ENCODE measurements at regions not wholly inside any gene's neighbourhood (a gene's known extent, or its start where the extent isn't known, plus 50 kb on each side); places are given as distances from the start of the nearest gene placed in this dataset.

DNA sequence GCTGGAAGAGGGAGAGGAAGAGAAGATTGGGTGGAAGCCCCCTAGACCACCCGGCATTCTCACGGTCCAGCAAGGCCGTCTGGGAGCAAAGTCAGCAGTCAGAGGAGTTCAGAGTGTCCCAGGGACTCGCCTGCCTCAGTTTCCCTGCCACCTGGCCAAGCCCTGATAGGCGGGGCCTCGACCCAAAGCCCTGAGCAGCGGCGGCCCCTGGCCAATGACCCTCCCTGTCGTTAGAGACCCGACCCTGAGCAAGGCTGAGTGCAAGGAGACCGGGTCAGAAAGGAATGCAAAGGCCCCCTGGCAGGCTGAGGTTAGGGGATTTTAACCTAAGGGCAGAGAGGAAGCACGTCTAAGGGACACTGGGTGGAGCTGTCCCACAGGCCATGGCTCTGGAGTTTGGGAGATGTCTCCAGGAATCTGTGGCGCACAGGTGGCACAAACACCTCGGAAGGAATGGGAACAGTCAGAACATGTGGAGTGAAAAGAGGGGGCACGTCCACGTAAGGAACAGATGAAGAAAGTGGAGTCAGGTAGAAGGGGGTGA, 196.8 kb upstream of the PDE1C start:
- DNase-seq, result no peak

- DNase-seq, result no peak
Measured at GRCh38 chr7:32264702-32265284, 194.6 kb upstream of the PDE1C start.

GRCh38 chr7:32263611-32264010, 193.4 kb upstream of the PDE1C start:
- DNase-seq, result no peak

- DNase-seq, result no peak
Measured at GRCh38 chr7:32262315-32262714, 192.1 kb upstream of the PDE1C start.

- DNase-seq, result no peak
Measured at GRCh38 chr7:32259931-32260596, 189.9 kb upstream of the PDE1C start.

GRCh38 chr7:32258265-32258664, 188.1 kb upstream of the PDE1C start:
- DNase-seq, result no peak

DNA sequence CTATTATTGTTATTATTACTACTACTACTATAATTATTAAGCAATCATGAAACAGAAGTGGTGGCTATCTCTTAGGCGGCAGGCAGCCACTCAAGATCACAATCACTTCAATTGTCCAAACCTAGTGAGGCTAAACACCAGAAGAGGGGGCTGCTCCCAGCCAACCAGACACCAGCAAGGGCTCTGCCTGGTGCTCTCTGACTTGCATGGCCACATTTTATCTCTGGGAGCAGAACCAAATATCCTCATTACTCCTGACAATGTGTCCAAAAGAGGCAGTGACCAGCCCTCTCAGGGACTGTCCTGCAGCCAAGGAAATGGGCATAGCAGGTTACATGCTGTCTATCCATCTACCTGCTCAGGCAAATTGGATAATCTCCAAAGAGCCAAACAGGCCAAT, 187.4 kb upstream of the PDE1C start:
- DNase-seq, result no peak

DNA sequence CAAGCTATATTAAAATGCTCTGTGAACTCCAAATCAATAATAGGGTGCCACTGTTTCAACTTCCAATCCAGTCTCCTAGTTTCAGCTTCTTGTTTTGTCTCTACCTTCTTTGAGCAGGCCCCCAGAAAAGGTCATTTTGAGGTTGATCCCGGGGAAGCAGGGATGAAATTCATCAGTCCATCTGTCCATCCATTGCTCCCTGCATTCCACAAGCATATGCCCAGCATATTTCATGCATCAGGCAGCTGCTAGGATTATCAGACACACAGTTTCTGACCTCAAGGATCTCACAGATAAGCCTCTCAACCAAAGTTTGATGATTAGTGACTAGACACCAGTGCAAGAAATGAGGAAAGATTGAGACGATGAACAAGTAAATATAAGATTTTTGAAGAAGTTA, 186.6 kb upstream of the PDE1C start:
- no peak for DNase-seq

DNA sequence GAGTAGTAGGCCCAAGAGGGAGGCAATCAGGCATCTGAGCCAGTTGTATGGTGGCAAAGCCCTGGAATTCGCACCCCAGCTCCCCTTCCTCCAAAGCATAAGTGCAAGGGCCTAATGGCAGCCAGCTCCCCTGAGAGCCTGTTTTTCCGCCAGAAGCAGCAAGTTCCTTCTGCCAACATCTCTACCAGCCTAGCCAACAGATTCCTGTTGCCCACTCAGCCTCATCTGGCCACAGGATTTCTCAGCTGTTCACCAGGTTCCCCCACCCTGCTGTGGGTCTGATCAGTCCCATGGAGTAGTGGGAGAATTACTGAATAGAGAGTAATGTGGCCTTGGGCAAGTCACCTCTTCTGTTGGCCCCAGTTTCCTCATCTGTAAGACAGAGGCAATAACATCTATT, 186.2 kb upstream of the PDE1C start:
- no peak for DNase-seq

GRCh38 chr7:32255036-32255435, 184.8 kb upstream of the PDE1C start:
- DNase-seq, result no peak

DNA sequence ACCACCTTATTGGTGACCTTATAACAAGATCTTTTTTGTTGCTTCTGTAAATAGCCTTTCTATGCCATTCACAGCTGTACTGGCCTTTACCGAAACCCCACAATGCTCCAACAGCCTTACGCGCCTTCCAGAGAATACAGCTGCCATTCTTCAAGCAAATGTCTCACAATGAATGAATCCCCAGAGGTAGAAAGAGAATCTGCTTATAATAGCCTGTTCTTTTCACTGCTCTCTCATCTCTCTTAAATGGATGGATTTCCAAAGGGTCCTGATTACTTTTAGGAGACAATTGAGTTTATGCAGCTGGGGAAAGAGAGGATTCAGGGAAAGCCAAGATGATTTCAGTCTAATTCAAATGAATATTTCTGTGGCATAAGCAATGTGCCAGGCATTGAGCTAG, 183.1 kb upstream of the PDE1C start:
- DNase-seq, result no peak

DNA sequence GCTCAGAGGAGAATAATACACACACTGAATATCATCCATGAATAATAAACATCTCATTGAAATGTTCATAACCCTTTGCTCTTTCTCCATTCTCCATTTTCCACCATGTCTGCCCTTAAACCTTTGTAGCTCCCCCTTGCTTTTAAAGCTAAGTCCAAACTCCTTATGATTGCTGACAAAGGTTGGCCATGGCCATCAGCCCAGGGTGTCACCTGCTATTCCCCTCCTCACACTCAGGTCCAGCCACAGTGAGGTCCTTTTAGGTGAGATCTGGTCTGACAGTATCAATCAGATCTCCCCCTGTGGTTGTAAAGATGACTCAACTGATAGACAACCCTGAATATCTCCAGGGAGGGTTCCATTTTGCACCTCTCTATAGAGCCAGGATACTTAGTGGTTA, 181.5 kb upstream of the PDE1C start:
- DNase-seq, result no peak

DNA sequence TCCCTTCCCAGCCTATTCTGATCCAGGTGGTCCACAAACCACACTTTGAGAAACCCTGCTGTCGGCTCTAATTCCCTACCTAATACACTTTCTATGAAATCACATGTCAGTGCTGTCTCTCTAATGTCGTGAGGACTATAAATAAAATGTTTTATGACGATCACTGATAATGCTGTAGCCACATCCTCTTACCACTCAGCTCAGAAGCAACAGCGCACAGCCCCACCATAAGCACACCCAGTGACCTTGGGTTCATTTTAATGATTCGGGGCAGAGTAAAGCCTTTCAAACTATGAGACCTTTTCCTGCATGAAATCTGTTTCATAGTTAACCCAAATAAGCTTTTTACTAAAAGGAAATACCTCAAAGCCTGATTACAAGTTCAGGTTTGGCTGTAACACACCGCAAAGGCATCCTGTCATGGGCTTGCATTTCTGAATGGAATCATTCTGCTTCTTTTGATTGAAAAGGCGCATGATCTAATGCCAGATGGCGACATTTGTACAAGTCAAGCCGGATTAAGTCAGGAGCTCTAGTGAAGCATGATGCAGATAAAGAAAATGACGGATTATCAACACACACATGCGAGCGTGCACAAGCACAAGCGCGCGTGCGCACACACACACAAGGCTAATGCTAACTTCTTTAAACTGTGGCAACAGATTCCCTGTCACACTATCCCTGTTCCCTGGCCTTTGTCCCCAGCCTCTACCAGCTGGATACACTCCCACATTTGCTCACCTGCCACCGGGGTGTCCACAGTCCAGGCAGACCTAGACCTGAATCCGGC, 180.5 kb upstream of the PDE1C start:
- DNase-seq, result peak in 1 of 56 donors; percentile 27

DNA sequence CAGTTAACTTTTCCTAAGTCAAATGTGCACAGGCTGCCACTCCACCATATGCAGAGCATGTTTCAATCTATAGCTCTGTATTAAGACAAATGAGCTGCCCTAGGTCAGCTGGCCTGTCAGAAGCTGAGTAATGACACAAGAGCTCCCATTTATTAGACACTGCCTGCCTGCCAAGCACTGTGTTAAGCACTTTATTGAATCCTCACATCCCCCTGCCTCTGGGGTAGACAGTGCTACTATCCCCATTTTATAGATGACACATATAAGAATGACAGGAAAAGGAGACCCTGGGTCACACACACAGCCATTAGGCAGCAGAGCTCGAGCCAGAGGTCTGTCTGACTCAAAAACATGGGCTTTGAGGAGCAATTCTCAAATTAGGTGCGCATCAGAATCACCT, 179.8 kb upstream of the PDE1C start:
- no peak for DNase-seq

DNA sequence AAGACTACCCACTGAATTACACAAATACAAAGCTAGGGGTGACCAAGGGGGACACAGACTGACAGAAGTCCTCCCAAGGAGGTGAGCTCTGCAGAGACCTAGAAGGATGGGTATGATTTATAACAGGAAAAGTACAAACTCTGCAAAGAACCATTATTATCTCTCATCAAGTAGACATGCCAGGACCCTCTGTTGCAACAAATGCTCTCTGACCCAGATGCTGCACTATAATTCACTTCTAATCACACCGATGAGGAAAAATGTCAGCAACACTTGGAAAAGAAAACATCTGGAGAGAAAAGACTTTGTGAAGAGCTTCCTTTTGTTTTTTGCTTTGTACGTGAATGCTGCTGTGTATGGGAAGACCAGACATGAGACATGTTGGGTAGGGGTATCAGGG, 178.3 kb upstream of the PDE1C start:
- no peak for DNase-seq

- DNase-seq, result no peak
Measured at GRCh38 chr7:32244806-32245345, 174.7 kb upstream of the PDE1C start.

- no peak for DNase-seq
Measured at GRCh38 chr7:32243687-32244290, 173.6 kb upstream of the PDE1C start.

DNA sequence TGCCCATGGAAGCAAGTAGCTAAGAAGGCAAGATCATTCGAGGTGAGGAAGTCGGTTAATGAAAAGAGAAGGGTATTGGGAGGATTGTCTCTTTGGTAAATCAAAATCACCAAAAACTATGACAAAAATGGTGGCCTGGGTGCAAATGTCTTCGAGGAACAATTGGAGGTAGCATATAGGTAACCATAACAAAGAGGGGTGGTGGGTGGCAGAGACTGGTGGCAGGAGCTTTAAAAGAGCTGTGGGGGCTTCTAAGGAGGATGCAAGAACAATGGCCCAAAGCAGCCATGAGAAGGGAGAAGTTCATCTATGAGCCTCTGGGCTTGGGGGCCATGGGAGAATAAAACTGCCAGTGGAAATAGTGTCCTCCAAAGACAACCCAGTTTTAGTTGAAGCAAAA, 172.2 kb upstream of the PDE1C start:
- no peak for DNase-seq

DNA sequence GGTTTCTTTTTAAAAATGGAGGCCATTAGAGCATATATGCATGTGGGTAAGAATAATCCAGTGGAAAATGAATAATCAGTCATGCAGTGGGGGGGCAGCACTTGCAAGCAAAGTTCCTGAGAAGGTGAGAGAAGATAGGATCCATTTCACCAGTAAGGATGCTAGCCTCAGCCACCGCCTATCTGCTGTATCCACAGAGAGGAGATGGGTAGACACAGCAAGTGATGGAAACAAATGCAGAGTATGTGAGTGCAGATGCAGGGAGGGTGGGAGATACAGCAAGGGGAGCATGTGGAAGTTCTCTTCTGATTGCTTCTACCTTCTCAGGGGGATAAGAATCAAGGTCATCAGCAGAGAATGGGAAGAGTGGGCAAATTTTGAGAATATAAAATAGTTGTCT, 171.4 kb upstream of the PDE1C start:
- no peak for DNase-seq

DNA sequence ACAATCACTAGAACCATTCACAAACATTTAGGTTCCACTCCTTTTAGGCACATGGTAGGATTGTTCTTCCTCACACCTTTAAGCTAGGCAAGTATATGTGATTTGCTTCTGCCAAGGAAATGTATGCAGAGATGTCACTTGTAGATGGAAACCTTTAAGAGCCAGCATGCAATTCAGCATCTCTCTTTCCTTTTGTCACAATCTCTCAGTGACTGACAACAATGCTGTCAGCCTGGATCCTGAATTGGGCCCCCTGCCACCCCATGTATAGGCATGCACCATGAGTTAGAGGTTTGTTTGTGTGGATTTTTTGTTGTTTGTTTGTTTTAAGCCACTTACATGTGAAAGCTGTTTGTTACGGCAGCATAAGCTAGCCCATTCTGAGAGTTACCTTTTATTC, 169.6 kb upstream of the PDE1C start:
- DNase-seq, result no peak

- DNase-seq, result no peak
Measured at GRCh38 chr7:32228601-32229000, 158.4 kb upstream of the PDE1C start.

GRCh38 chr7:32227746-32228145, 157.5 kb upstream of the PDE1C start:
- no peak for DNase-seq
